Neuronal stem cell (in vitro differentiated cells): ENCODE measurements at regions not wholly inside any gene's neighbourhood (a gene's known extent, or its start where the extent isn't known, plus 50 kb on each side); places are given as distances from the start of the nearest gene placed in this dataset.

ENCODE experiments used
- DNase-seq: peaks from one replicate; pipeline ENCODE4 v3.0.0-alpha.2; 2013; ENCODE audit warnings: low spot score
- H2AFZ ChIP-seq: one replicate; pipeline ENCODE4 v1.6.1; 2013; ENCODE audit warnings: mild to moderate bottlenecking, low read length, inconsistent platforms
- H2AK5ac ChIP-seq: 2 replicates; pipeline ENCODE4 v1.6.1; 2013; ENCODE audit warnings: low read depth, mild to moderate bottlenecking, inconsistent platforms, low read length, moderate library complexity, mixed read lengths
- H2BK120ac ChIP-seq: 2 replicates; pipeline ENCODE4 v1.6.1; 2013; ENCODE audit warnings: low read depth, mild to moderate bottlenecking, inconsistent platforms, low read length, moderate library complexity, mixed read lengths
- H2BK12ac ChIP-seq: one replicate; pipeline ENCODE4 v1.6.1; 2013; ENCODE audit warnings: low read length, inconsistent platforms
- H2BK15ac ChIP-seq: 2 replicates; pipeline ENCODE4 v1.6.1; 2013; ENCODE audit warnings: mild to moderate bottlenecking, low read length, inconsistent platforms, mixed read lengths
- H2BK5ac ChIP-seq: one replicate; pipeline ENCODE4 v1.6.1; 2013; ENCODE audit warnings: inconsistent platforms, mild to moderate bottlenecking, low read length, moderate library complexity
- H3K14ac ChIP-seq: one replicate; pipeline ENCODE4 v1.6.1; 2013; ENCODE audit warnings: low read length, inconsistent platforms
- H3K18ac ChIP-seq: 2 replicates; pipeline ENCODE4 v1.6.1; 2013; ENCODE audit warnings: low read length, inconsistent platforms
- H3K23ac ChIP-seq: 2 replicates; pipeline ENCODE4 v1.6.1; 2013; ENCODE audit warnings: low read depth, mild to moderate bottlenecking, mixed read lengths, low read length, inconsistent platforms; ENCODE audit not compliant: poor library complexity
- H3K27ac ChIP-seq: replicated peaks from 3 replicates; pipeline ENCODE4 v1.5.1; 2013; ENCODE audit warnings: low read length, inconsistent platforms
- H3K27me3 ChIP-seq, 3 experiments: 2 replicates each; pipeline ENCODE4 v1.6.1; 2013; ENCODE audit warnings: low read length in 3 of 3, mild to moderate bottlenecking in 2 of 3, inconsistent platforms in 1 of 3, low read depth in 1 of 3, mixed read lengths in 1 of 3, moderate library complexity in 1 of 3; ENCODE audit not compliant: control insufficient read depth in 3 of 3, insufficient read depth in 3 of 3
- H3K36me3 ChIP-seq, 2 donors: replicated peaks in 1 of 2; 2 replicates each; pipeline ENCODE4 v1.6.1; 2013; ENCODE audit warnings: low read length in 2 of 2; ENCODE audit not compliant: control insufficient read depth in 2 of 2, insufficient read depth in 2 of 2
- H3K4ac ChIP-seq: 2 replicates; pipeline ENCODE4 v1.6.1; 2013; ENCODE audit warnings: inconsistent platforms, mild to moderate bottlenecking, low read length, moderate library complexity
- H3K4me1 ChIP-seq, 2 donors: 1 replicate in 1 of 2; 2 replicates in 1 of 2; pipeline ENCODE4 v1.6.1; 2013; ENCODE audit warnings: low read length in 2 of 2, low read depth in 1 of 2; ENCODE audit not compliant: control insufficient read depth in 2 of 2, insufficient read depth in 1 of 2
- H3K4me2 ChIP-seq: one replicate; pipeline ENCODE4 v1.6.1; 2013; ENCODE audit warnings: mild to moderate bottlenecking, low read length, inconsistent platforms; ENCODE audit not compliant: insufficient read depth, poor library complexity, severe bottlenecking
- H3K4me3 ChIP-seq, 2 donors: 2 replicates each; pipeline ENCODE4 v1.5.1; 2013; ENCODE audit warnings: low read length in 2 of 2, mild to moderate bottlenecking in 2 of 2, inconsistent platforms in 1 of 2, moderate library complexity in 1 of 2
- H3K79me1 ChIP-seq: one replicate; pipeline ENCODE4 v1.6.1; 2013; ENCODE audit warnings: low read depth, mild to moderate bottlenecking, inconsistent platforms, low read length, moderate library complexity
- H3K9ac ChIP-seq: one replicate; pipeline ENCODE4 v1.6.1; 2013; ENCODE audit warnings: mild to moderate bottlenecking, low read depth, low read length, inconsistent platforms; ENCODE audit not compliant: poor library complexity
- H3K9me3 ChIP-seq, 2 donors: replicated peaks in 1 of 2; 2 replicates each; pipeline versions ENCODE3 to v1.6.1; 2013; ENCODE audit warnings: low read length in 2 of 2, mild to moderate bottlenecking in 2 of 2, inconsistent platforms in 1 of 2, low read depth in 1 of 2, mixed read lengths in 1 of 2, moderate library complexity in 1 of 2; ENCODE audit not compliant: control insufficient read depth in 2 of 2, insufficient read depth in 1 of 2
- H4K8ac ChIP-seq: one replicate; pipeline ENCODE4 v1.6.1; 2013; ENCODE audit warnings: low read depth, mild to moderate bottlenecking, inconsistent platforms, low read length, moderate library complexity
- H4K91ac ChIP-seq: one replicate; pipeline ENCODE4 v1.6.1; 2013; ENCODE audit warnings: low read length, low read depth, mild to moderate bottlenecking, inconsistent platforms; ENCODE audit not compliant: poor library complexity
- WGBS, 2 donors: extraction: QIAGEN DNeasy Blood & Tissue Kit; methylation state at CpG; one replicate each; pipeline ENCODE4 v1.1.7; 2013; ENCODE audit warnings: missing lambda C conversion rate in 2 of 2, mixed read lengths in 1 of 2; ENCODE audit not compliant: insufficient read length in 2 of 2, insufficient replicate concordance in 1 of 2; ENCODE audit errors: extremely low coverage in 2 of 2; 5-methylcytosine and 5-hydroxymethylcytosine counted together

DNA sequence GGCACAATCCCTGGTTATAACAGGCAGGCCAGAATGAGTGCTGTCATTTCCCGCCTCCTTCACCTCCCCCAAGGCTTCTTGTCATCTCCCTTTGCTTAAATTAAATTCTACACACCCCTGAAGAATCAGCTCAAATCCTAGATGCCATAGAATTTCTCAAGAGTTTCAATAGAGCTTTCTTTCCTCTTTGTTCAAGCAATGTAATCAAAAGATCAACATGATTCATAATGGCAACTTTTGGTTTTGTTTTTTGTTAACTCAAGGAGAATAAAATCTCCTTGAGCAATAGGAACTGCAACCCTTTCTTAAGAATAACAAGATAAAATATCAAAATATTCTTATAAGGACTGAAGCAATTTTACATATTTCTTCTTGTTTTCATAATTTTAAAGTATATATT lies 180.8 kb upstream of the CDK1 start:
- no peak overlapping the region for H2AFZ ChIP-seq
- no peaks in the 10 kb centered on the region for H3K9me3 ChIP-seq
- H2BK5ac ChIP-seq = no peak overlapping the region
- H2BK120ac ChIP-seq = no peak overlapping the region
- no peak overlapping the region for H3K18ac ChIP-seq
- H3K27me3 ChIP-seq = no peaks in the 10 kb centered on the region
- no peak overlapping the region for H3K14ac ChIP-seq
- peaks cover 2 to 14% of the 10 kb centered on the region in 2 donors for H3K4me1 ChIP-seq
- no peak overlapping the region for H3K4ac ChIP-seq
- WGBS, 2 donors = no CpG with 5 or more reads among the region's 1 CpG
- no peak overlapping the region for H4K8ac ChIP-seq
- H3K79me1 ChIP-seq = no peaks in the 10 kb centered on the region
- no peak overlapping the region for H2BK12ac ChIP-seq
- H3K23ac ChIP-seq = no peak overlapping the region
- no peak overlapping the region for H2BK15ac ChIP-seq
- H3K9ac ChIP-seq = no peak overlapping the region
- no peak overlapping the region for H3K4me3 ChIP-seq
- H3K36me3 ChIP-seq = no peaks in the 10 kb centered on the region
- no peak overlapping the region for H2AK5ac ChIP-seq
- no peak overlapping the region for H3K4me2 ChIP-seq
- H4K91ac ChIP-seq = no peak overlapping the region
- no peak for DNase-seq
- no peak overlapping the region for H3K27ac ChIP-seq

DNA sequence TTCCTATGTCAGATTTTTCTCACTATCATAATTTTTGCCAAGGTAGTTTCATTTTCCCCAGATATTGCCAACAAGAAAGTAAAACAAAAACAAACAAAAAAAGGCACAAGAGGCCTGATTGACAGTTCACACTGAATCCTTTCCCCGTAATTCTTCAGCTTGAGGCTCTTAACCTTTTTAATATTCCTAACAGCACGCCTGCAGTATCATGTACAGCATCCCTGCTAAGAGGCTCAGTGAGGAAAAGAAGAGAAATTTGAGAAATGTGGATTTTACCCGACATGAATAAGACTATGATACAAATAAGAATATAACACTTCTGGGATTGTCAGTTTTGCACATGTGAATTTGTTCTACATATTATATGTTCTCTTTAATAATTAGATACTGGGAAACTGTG lies 182.4 kb upstream of the CDK1 start:
- Histone ChIP-seq H3K27ac (no peak overlapping the region), H4K8ac (no peak overlapping the region), H3K4ac (no peak overlapping the region), H3K4me3 (no peak overlapping the region), H2BK12ac (no peak overlapping the region), H2AFZ (peak overlapping the region; percentile 16), H3K18ac (no peak overlapping the region), H3K27me3 (no peaks in the 10 kb centered on the region), H3K9me3 (no peaks in the 10 kb centered on the region), H3K79me1 (no peaks in the 10 kb centered on the region), H2BK5ac (no peak overlapping the region), H2AK5ac (no peak overlapping the region), H3K36me3 (no peaks in the 10 kb centered on the region), H3K4me1 (peaks cover 2 to 14% of the 10 kb centered on the region in 2 donors), H3K4me2 (no peak overlapping the region), H2BK120ac (no peak overlapping the region), H3K23ac (no peak overlapping the region), H3K9ac (no peak overlapping the region), H4K91ac (no peak overlapping the region), H2BK15ac (no peak overlapping the region), H3K14ac (no peak overlapping the region)
- WGBS, 2 donors = no CpG with 5 or more reads among the region's 3 CpGs
- DNase-seq = no peak

GRCh38 chr10:60594476-60595051 lies 183.7 kb upstream of the CDK1 start:
- no peak overlapping the region for H3K23ac ChIP-seq
- no peak overlapping the region for H3K4ac ChIP-seq
- H2BK5ac ChIP-seq = no peak overlapping the region
- H3K36me3 ChIP-seq = no peaks in the 10 kb centered on the region
- no peak overlapping the region for H2BK12ac ChIP-seq
- H3K4me2 ChIP-seq = no peak overlapping the region
- H3K14ac ChIP-seq = no peak overlapping the region
- no peak overlapping the region for H2AFZ ChIP-seq
- no peak overlapping the region for H3K9ac ChIP-seq
- H4K8ac ChIP-seq = no peak overlapping the region
- no peak overlapping the region for H2BK120ac ChIP-seq
- no peak overlapping the region for H2AK5ac ChIP-seq
- no peaks in the 10 kb centered on the region for H3K79me1 ChIP-seq
- no peaks in the 10 kb centered on the region for H3K27me3 ChIP-seq
- DNase-seq = no peak
- no peaks in the 10 kb centered on the region for H3K9me3 ChIP-seq
- H3K27ac ChIP-seq = no peak overlapping the region
- no peak overlapping the region for H3K4me3 ChIP-seq
- WGBS, 2 donors = no CpG with 5 or more reads among the region's 1 CpG
- H3K4me1 ChIP-seq = peaks cover 2 to 14% of the 10 kb centered on the region in 2 donors
- no peak overlapping the region for H3K18ac ChIP-seq
- H2BK15ac ChIP-seq = no peak overlapping the region
- no peak overlapping the region for H4K91ac ChIP-seq

- Histone ChIP-seq H2AK5ac (no peak overlapping the region), H3K18ac (no peak overlapping the region), H2BK15ac (no peak overlapping the region), H4K8ac (no peak overlapping the region), H2AFZ (no peak overlapping the region), H3K27ac (no peak overlapping the region), H3K14ac (no peak overlapping the region), H3K36me3 (no peaks in the 10 kb centered on the region), H3K9ac (no peak overlapping the region), H3K79me1 (no peaks in the 10 kb centered on the region), H3K9me3 (no peaks in the 10 kb centered on the region), H2BK12ac (no peak overlapping the region), H2BK120ac (no peak overlapping the region), H4K91ac (no peak overlapping the region), H3K4ac (no peak overlapping the region), H3K4me2 (no peak overlapping the region), H2BK5ac (no peak overlapping the region), H3K27me3 (no peaks in the 10 kb centered on the region), H3K4me1 (peaks cover 0 to 7% of the 10 kb centered on the region in 2 donors), H3K23ac (no peak overlapping the region), H3K4me3 (no peak overlapping the region)
- WGBS, 2 donors = 100% methylated on average over 1 of the region's 2 CpGs; no CpG with 5 or more reads in 1 of the 2 donors
- no peak for DNase-seq
Observed at GRCh38 chr10:60591119-60591518, 187.2 kb upstream of the CDK1 start.
